Stimulated activated CD8-positive, alpha-beta memory T cell treated with anti-CD3 and anti-CD28 coated beads, Interleukin-15, amount 100 ng/mL, for 4 hours (primary cell): ENCODE measurements at regions not wholly inside any gene's neighbourhood (a gene's known extent, or its start where the extent isn't known, plus 50 kb on each side); places are given as distances from the start of the nearest gene placed in this dataset.
"Not testable (repeated sequence)": the region's sequence is repeated elsewhere in the genome, so short reads cannot be mapped to it uniquely, and the experiment has no call there.

Source experiments
- DNase-seq, 2 donors: peaks; one replicate each; pipeline ENCODE4 v3.0.0-alpha.2; 2020; ENCODE audit warnings: low read depth in 2 of 2

GRCh38 chr13:23069566-23069965, 111.2 kb upstream of the SGCG start:
- DNase-seq: no peak

GRCh38 chr13:23074075-23074828, 106.5 kb upstream of the SGCG start:
- DNase-seq: no peak

DNA sequence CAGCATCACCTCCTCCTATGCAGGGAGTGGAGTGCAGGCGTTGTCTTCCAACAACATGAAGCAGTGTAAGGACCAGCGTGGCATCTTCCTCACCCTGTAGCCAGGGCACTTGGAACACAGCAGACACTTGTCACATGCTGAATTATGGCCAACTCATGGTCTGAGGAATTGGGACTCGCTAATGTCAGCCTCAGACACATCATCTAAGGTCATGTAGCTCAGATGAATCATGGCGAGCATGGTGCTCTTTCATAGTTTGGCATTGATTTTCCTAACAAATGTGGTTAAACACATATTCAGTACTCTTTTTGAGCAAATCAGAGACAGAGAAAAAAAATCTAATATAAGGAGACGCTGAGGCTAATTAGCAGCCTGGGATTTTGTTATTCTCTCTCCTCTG, 99.6 kb upstream of the SGCG start:
- no peak for DNase-seq

DNA sequence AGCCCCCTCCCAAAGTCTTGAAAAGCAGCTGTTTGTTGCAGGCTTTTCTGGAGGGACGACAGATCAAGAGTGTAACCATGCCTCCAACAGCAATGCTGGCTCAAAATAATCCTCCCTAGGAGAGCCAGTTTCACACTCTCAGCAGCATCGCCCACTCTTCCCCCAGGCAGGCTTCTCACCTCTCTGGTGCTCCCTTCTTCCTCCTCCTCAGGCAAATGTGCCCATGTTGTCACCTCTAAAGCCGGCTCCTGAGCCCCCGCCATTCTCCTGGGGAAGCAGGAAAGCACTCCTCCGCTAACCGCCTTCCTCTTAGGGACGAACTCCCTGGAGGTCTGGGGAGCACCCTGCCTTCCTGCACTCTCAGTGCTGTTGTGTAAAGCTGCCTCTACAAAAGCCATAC, 98.9 kb upstream of the SGCG start:
- no peak for DNase-seq

DNA sequence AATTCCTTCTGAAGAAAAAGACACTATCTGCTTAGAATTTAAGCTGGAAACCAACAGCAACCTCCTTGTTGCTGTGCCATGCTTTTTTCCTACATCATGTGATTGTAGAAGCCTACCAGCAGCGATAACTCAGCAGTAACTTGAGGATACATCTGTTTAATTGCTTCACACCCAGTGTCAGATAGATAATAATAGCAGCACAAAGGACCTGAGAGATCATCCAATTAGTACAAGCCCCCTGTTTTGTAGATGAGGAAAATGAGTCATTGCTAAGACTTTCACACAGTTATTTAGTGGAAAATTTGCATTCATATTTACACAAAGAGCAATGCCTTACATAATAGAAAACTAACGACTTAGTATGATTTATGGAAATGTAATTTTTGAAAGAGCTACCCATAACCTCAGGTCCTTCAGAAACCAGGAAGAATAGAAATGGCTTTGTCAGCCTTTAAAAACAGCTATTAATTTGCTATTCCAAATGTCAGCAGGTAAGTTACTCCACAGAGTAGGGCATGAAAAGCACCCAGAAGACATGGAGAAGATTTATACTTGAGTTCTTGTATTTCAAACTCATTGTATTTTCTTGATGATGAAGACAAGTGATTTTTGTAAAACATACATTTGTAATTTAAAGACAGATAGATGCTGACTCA, 93.7 kb upstream of the SGCG start:
- no peak for DNase-seq

GRCh38 chr13:23087880-23088279, 92.9 kb upstream of the SGCG start:
- DNase-seq: no peak

GRCh38 chr13:23098161-23098907, 82.4 kb upstream of the SGCG start:
- no peak for DNase-seq

DNA sequence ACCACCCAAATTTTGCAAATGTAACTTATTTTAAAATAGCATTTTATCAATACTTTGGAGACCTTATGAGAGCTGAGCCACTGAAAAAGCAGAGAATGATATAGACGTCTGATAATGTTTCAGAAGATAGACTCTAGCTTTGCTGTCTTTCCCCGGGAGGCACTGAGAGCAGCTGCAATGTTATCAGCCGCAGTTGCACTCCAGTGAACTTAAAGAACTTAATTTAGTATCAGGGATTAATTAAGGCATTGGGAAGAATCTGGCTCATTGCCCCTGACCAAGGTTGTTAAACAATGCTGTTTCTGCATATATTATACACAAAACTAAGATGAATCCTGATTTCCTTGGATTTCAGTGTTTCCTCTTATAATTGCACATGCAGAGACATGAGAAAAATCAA, 75.7 kb upstream of the SGCG start:
- DNase-seq: no peak

DNA sequence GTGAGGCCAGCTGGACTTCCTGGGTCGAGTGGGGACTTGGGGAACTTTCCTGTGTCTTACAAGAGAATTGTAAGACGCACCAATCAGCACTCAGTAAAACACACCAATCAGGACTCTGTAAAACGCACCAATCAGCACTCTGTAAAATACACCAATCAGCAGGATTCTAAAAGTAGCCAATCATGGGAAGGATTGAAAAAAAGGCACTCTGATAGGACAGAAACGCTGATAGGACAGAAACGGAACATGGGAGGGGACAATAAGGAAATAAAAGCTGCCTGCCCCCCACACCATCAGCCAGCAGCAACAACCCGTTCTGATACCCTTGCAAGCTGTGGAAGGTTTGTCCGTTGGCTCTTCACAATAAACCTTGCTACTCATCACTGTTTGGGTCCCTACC, 73.1 kb upstream of the SGCG start:
- no peak for DNase-seq

DNA sequence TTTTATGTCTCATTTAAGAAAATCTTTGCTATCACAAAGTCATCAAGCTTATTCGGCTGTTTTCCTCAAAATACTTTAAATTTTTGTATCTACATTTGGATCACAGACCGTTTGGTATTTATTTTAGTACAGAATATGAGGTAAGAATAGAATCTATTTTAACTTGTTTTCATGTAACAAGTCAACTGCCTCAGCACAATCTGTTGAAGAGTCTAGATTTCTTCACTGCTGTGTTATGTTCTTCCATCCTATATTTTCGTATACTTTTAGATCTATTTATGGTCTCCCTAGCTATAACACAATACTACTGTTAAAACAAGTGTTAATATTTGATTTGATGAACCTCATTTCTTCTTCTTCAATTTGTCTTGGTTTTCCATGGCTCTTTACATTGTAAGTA, 61.6 kb upstream of the SGCG start:
- no peak for DNase-seq

- not testable (repeated sequence) for DNase-seq
Measured at GRCh38 chr13:23127540-23127939, 53.2 kb upstream of the SGCG start.

DNA sequence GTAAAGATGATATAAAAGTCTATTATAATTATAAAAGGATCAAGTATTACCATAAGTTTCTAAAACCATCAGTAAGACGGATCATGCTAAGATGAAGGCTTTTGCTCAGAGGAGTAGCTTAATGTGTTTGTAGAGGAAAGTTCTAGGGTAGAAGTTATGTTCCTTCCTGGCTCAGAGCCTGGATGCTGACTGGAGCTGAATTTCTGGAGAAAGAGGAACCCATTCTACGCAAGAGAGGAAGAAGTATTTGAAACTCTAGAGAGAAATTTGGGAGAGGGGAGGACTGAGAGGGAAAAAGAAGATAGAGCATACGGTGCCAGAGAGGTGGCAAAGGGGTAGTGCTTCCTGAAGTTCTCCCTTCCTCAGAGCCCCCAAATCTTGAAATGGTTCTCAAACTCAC, 51.4 kb upstream of the SGCG start:
- no peak for DNase-seq
